NCI-H460 (cell line): ENCODE measurements at regions not wholly inside any gene's neighbourhood (a gene's known extent, or its start where the extent isn't known, plus 50 kb on each side); places are given as distances from the start of the nearest gene placed in this dataset.
A peak's percentile ranks its signal among the peaks of the same experiment; 100 is the strongest.
"Not testable (repeated sequence)": the region's sequence is repeated elsewhere in the genome, so short reads cannot be mapped to it uniquely, and the experiment has no call there.

ENCODE experiments used
- DNase-seq: peaks from one replicate; pipeline ENCODE4 v3.0.0-alpha.2; 2016; ENCODE audit warnings: low read depth; ENCODE audit errors: extremely low read depth

GRCh38 chr2:186949726-186950256 is 100.8 kb upstream of the ZSWIM2 start:
- DNase-seq, result no peak

- no peak for DNase-seq
These were observed 98.5 kb upstream of the ZSWIM2 start for GRCh38 chr2:186947516-186947915.

GRCh38 chr2:186946896-186947467 is 98.0 kb upstream of the ZSWIM2 start:
- DNase-seq, result no peak

- no peak for DNase-seq
These were observed 92.9 kb upstream of the ZSWIM2 start for GRCh38 chr2:186941853-186942252.

- DNase-seq, result no peak
These were observed 91.5 kb upstream of the ZSWIM2 start for GRCh38 chr2:186940463-186940862.

GRCh38 chr2:186934420-186934819 is 85.5 kb upstream of the ZSWIM2 start:
- DNase-seq, result no peak

GRCh38 chr2:186927867-186928191 is 78.9 kb upstream of the ZSWIM2 start:
- peak; percentile 32 for DNase-seq

GRCh38 chr2:186927185-186927866 is 78.4 kb upstream of the ZSWIM2 start:
- no peak for DNase-seq

- no peak for DNase-seq
These were observed 76.5 kb upstream of the ZSWIM2 start for GRCh38 chr2:186925514-186925913.

- DNase-seq, result not testable (repeated sequence)
These were observed 73.3 kb upstream of the ZSWIM2 start for GRCh38 chr2:186922316-186922715.

GRCh38 chr2:186919296-186919695 is 70.3 kb upstream of the ZSWIM2 start:
- DNase-seq, result no peak

GRCh38 chr2:186918495-186918894 is 69.5 kb upstream of the ZSWIM2 start:
- DNase-seq, result peak; percentile 17

GRCh38 chr2:186917866-186918265 is 68.9 kb upstream of the ZSWIM2 start:
- DNase-seq, result peak; percentile 58

GRCh38 chr2:186913870-186914269 is 64.9 kb upstream of the ZSWIM2 start:
- DNase-seq, result no peak

GRCh38 chr2:186912979-186913378 is 64.0 kb upstream of the ZSWIM2 start:
- DNase-seq, result no peak

- no peak for DNase-seq
These were observed 62.6 kb upstream of the ZSWIM2 start for GRCh38 chr2:186911551-186912085.

- DNase-seq, result no peak
These were observed 62.0 kb upstream of the ZSWIM2 start for GRCh38 chr2:186910996-186911395.

- DNase-seq, result no peak
These were observed 60.1 kb upstream of the ZSWIM2 start for GRCh38 chr2:186909095-186909494.

GRCh38 chr2:186907897-186908296 is 58.9 kb upstream of the ZSWIM2 start:
- DNase-seq, result no peak

GRCh38 chr2:186903216-186903615 is 54.2 kb upstream of the ZSWIM2 start:
- no peak for DNase-seq
